H1 (cell line): ENCODE measurements at regions not wholly inside any gene's neighbourhood (a gene's known extent, or its start where the extent isn't known, plus 50 kb on each side); places are given as distances from the start of the nearest gene placed in this dataset.
"Not testable (repeated sequence)": the region's sequence is repeated elsewhere in the genome, so short reads cannot be mapped to it uniquely, and the experiment has no call there.

ENCODE experiments used
- CTCF ChIA-PET: fragments of 300-600 bp; sonication (Branson Sonifier 250); formaldehyde crosslinking; loops from one replicate; lab custom pipeline; 2021; ENCODE audit not compliant: partially characterized antibody; lab: Charles Lee
- POLR2A ChIA-PET: fragments of 300-600 bp; sonication (Branson Sonifier 250); formaldehyde crosslinking; loops from one replicate; lab custom pipeline; 2021; ENCODE audit warnings: inconsistent platforms; ENCODE audit not compliant: partially characterized antibody; lab: Charles Lee
- DNase-seq, 2 experiments: peaks; one replicate each; pipeline versions ENCODE4 v3.0.0 to v3.0.0-alpha.2; 2010 to 2022; ENCODE audit warnings: low spot score in 2 of 2, low read depth in 1 of 2, mixed read lengths in 1 of 2
- FAIRE-seq: peaks from 2 replicates; lab custom pipeline; 2011; peaks lifted over from hg19 to GRCh38; lab: Jason Lieb, UNC
- H2AFZ ChIP-seq: 2 replicates; pipeline ENCODE4 v1.8.1; 2012; ENCODE audit warnings: low read length, inconsistent platforms
- H2AK5ac ChIP-seq: 2 replicates; pipeline ENCODE4 v1.6.1; 2013; ENCODE audit warnings: low read depth, low read length
- H2BK120ac ChIP-seq: replicated peaks from 2 replicates; pipeline ENCODE3; 2013; ENCODE audit warnings: low read depth, low read length, inconsistent platforms
- H2BK12ac ChIP-seq: 2 replicates; pipeline ENCODE4 v1.6.1; 2013; ENCODE audit warnings: low read depth, low read length
- H2BK15ac ChIP-seq: 2 replicates; pipeline ENCODE4 v1.6.1; 2013; ENCODE audit warnings: low read length
- H2BK20ac ChIP-seq: 2 replicates; pipeline ENCODE4 v1.6.1; 2013; ENCODE audit warnings: low read length
- H2BK5ac ChIP-seq: 2 replicates; pipeline ENCODE4 v1.6.1; 2013; ENCODE audit warnings: low read depth, low read length
- H3K14ac ChIP-seq: 2 replicates; pipeline ENCODE4 v1.6.1; 2013; ENCODE audit warnings: inconsistent platforms; ENCODE audit not compliant: insufficient read length
- H3K18ac ChIP-seq: 2 replicates; pipeline ENCODE4 v1.6.1; 2013; ENCODE audit warnings: low read length; ENCODE audit errors: extremely low read depth
- H3K23ac ChIP-seq: 2 replicates; pipeline ENCODE4 v1.6.1; 2013; ENCODE audit warnings: inconsistent platforms; ENCODE audit not compliant: insufficient read length
- H3K23me2 ChIP-seq: 2 replicates; pipeline ENCODE4 v1.6.1; 2013; ENCODE audit warnings: low read depth, low read length
- H3K27ac ChIP-seq: 2 replicates; pipeline ENCODE4 v1.6.1; 2011; ENCODE audit warnings: low read depth, low read length, inconsistent platforms
- H3K27me3 ChIP-seq, 4 experiments: replicated peaks in 1 of 4; 1 replicate in 1 of 4; 2 replicates in 3 of 4; pipeline versions ENCODE4 v1.6.1 to v1.8.1; 2011 to 2013; ENCODE audit warnings: low read length in 3 of 4, mild to moderate bottlenecking in 3 of 4, inconsistent platforms in 2 of 4, mixed read lengths in 2 of 4, moderate library complexity in 1 of 4; ENCODE audit not compliant: control insufficient read depth in 3 of 4, insufficient read depth in 3 of 4; ENCODE audit errors: extremely low read depth in 1 of 4
- H3K36me3 ChIP-seq, 4 experiments: 2 replicates each; pipeline versions ENCODE4 v1.6.1 to v1.8.1; 2011 to 2013; ENCODE audit warnings: mild to moderate bottlenecking in 4 of 4, low read length in 3 of 4, moderate library complexity in 2 of 4, control low read depth in 1 of 4, inconsistent platforms in 1 of 4; ENCODE audit not compliant: insufficient read depth in 4 of 4, control insufficient read depth in 2 of 4
- H3K4ac ChIP-seq: replicated peaks from 2 replicates; pipeline ENCODE3; 2013; ENCODE audit warnings: low read length, low read depth, mixed read lengths, inconsistent platforms; ENCODE audit not compliant: insufficient read length
- H3K4me1 ChIP-seq, 4 experiments: replicated peaks in 1 of 4; 1 replicate in 1 of 4; 2 replicates in 3 of 4; pipeline versions ENCODE4 v1.6.1 to v1.8.1; 2011 to 2013; ENCODE audit warnings: low read length in 3 of 4, inconsistent platforms in 2 of 4, mixed read lengths in 1 of 4; ENCODE audit not compliant: insufficient read depth in 4 of 4, control insufficient read depth in 3 of 4
- H3K4me2 ChIP-seq, 2 experiments: 2 replicates each; pipeline versions ENCODE4 v1.6.1 to v1.8.1; 2011 to 2013; ENCODE audit warnings: low read depth in 2 of 2, low read length in 2 of 2, control low read depth in 1 of 2, inconsistent platforms in 1 of 2, mild to moderate bottlenecking in 1 of 2; ENCODE audit not compliant: insufficient read depth in 1 of 2
- H3K4me3 ChIP-seq, 4 experiments: fragments of 200-600, 300-600 bp in 1 of 4; sonication (generic), shearing (Covaris generic), sonication (Bioruptor Twin) in 1 of 4; 2 replicates each; pipeline versions ENCODE4 v1.5.1 to v1.8.1; 2011 to 2016; ENCODE audit warnings: low read length in 4 of 4, low read depth in 3 of 4, control low read depth in 2 of 4, inconsistent platforms in 2 of 4, mild to moderate bottlenecking in 2 of 4, mixed read lengths in 1 of 4, moderate library complexity in 1 of 4; ENCODE audit not compliant: insufficient read depth in 2 of 4; ENCODE audit errors: extremely low read depth in 1 of 4
- H3K56ac ChIP-seq: replicated peaks from 2 replicates; pipeline ENCODE3; 2013; ENCODE audit warnings: low read depth, mild to moderate bottlenecking, mixed read lengths, low read length, inconsistent platforms; ENCODE audit not compliant: insufficient read length
- H3K79me1 ChIP-seq: 2 replicates; pipeline ENCODE4 v1.6.1; 2013; ENCODE audit warnings: low read depth, low read length, control low read depth
- H3K79me2 ChIP-seq, 2 experiments: 2 replicates each; pipeline versions ENCODE4 v1.6.1 to v1.8.1; 2012 to 2013; ENCODE audit warnings: low read length in 2 of 2, mild to moderate bottlenecking in 2 of 2, inconsistent platforms in 1 of 2; ENCODE audit not compliant: insufficient read depth in 2 of 2, control insufficient read depth in 1 of 2
- H3K9ac ChIP-seq, 4 experiments: replicated peaks in 1 of 4; 1 replicate in 1 of 4; 2 replicates in 3 of 4; pipeline versions ENCODE4 v1.6.1 to v1.8.1; 2011 to 2013; ENCODE audit warnings: low read depth in 3 of 4, low read length in 3 of 4, control low read depth in 2 of 4, mild to moderate bottlenecking in 2 of 4, moderate library complexity in 2 of 4, inconsistent platforms in 1 of 4; ENCODE audit errors: extremely low read depth in 1 of 4
- H3K9me3 ChIP-seq, 2 experiments: 2 replicates each; pipeline versions ENCODE4 v1.6.1 to v1.8.1; 2012 to 2013; ENCODE audit warnings: mild to moderate bottlenecking in 2 of 2, moderate library complexity in 2 of 2, control low read depth in 1 of 2, inconsistent platforms in 1 of 2, low read depth in 1 of 2, low read length in 1 of 2, mixed read lengths in 1 of 2; ENCODE audit not compliant: insufficient read depth in 2 of 2
- H4K20me1 ChIP-seq, 2 experiments: replicated peaks in 1 of 2; 2 replicates each; pipeline versions ENCODE3 to v1.8.1; 2011 to 2013; ENCODE audit warnings: inconsistent platforms in 2 of 2, low read length in 2 of 2, mild to moderate bottlenecking in 1 of 2; ENCODE audit not compliant: insufficient read depth in 2 of 2, control insufficient read depth in 1 of 2
- H4K5ac ChIP-seq: 2 replicates; pipeline ENCODE4 v1.6.1; 2013; ENCODE audit warnings: low read length, low read depth, mixed read lengths, inconsistent platforms; ENCODE audit not compliant: insufficient read length
- H4K8ac ChIP-seq: 2 replicates; pipeline ENCODE4 v1.8.0; 2013; ENCODE audit warnings: mild to moderate bottlenecking, moderate library complexity, low read length, inconsistent platforms; ENCODE audit not compliant: insufficient read depth; ENCODE audit errors: extremely low read depth
- H4K91ac ChIP-seq: replicated peaks from 2 replicates; pipeline ENCODE3; 2013; ENCODE audit warnings: low read length, mixed read lengths, inconsistent platforms; ENCODE audit not compliant: insufficient read length
- WGBS, 2 experiments: shearing (Covaris generic) in 1 of 2; methylation state at CpG; one replicate each; pipeline versions ENCODE4 v1.1.6 to v1.1.7; 2013 to 2015; ENCODE audit warnings: low lambda C conversion rate in 2 of 2, mixed read lengths in 2 of 2, inconsistent platforms in 1 of 2, low coverage in 1 of 2, missing lambda C conversion rate in 1 of 2; ENCODE audit not compliant: insufficient replicate concordance in 2 of 2, insufficient coverage in 1 of 2, insufficient read length in 1 of 2; ENCODE audit errors: extremely low coverage in 1 of 2, missing lambda C conversion rate in 1 of 2; 5-methylcytosine and 5-hydroxymethylcytosine counted together

DNA sequence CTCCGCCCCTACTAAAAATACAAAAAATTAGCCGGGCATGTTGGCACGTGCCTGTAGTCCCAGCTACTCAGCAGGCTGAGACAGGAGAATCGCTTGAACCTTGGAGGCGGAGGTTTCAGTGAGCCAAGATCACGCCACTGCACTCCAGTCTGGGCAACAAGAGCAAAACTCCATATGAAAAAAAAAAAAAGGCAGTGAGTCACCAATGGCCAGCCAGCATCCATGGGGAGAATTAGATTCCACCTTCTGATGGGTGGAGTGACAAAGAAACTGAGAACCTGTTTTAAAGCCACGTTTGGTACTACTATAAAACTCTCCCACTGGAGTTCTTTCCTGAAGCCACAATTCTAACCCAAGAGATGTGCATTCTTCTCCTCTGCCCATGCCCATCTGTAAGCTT is 81.7 kb downstream of the ACTL7B start:
- H3K14ac ChIP-seq, H3K36me3 ChIP-seq, H3K4me2 ChIP-seq, H2AFZ ChIP-seq, H3K23me2 ChIP-seq, POLR2A ChIA-PET, H3K9ac ChIP-seq, H4K20me1 ChIP-seq, H4K5ac ChIP-seq, H3K4me1 ChIP-seq, H3K27ac ChIP-seq, H4K8ac ChIP-seq, H4K91ac ChIP-seq, H3K79me2 ChIP-seq, DNase-seq, H3K23ac ChIP-seq, H3K56ac ChIP-seq, FAIRE-seq, H3K18ac ChIP-seq, H3K79me1 ChIP-seq, H2BK15ac ChIP-seq, H2AK5ac ChIP-seq, H3K4me3 ChIP-seq, H2BK20ac ChIP-seq, H2BK120ac ChIP-seq, H3K27me3 ChIP-seq, H3K4ac ChIP-seq, H2BK12ac ChIP-seq, H2BK5ac ChIP-seq, H3K9me3 ChIP-seq: not testable (repeated sequence)
- CTCF ChIA-PET, result interaction anchor here (0.6 to 2.2 kb wide), 4 partner anchors 12 to 79 kb away, joined by 3 to 14 read pairs (median 4); no protein-coding TSS in a partner anchor
- 96% methylated on average over 7 of the region's 7 CpGs; no CpG with 5 or more reads in 1 of the 2 experiments for WGBS, 2 experiments
